ENCODE measurements at regions not wholly inside any gene's neighbourhood (a gene's known extent, or its start where the extent isn't known, plus 50 kb on each side); places are given as distances from the start of the nearest gene placed in this dataset.

DNA sequence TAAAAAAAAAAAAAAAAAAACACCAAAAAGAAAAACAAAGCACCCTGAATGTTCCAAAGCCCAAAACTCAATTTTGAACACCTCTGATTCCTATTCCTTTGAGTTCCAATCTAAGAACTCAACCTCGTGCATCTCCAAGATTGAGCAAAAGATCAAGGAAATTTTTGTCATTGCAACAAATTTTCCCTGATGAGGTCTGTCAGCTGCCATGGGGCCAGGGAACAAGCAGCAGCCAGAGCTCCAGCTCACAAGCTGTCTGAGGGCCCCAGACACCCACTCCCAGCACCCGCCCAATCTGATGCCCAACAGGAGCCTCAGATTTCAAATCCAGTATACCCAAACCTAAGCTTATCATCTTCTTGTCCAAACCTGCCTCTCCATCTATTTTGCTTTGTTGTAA is 87.6 kb upstream of the ACP3 start:
- TF ChIP-seq, protein P1, sequence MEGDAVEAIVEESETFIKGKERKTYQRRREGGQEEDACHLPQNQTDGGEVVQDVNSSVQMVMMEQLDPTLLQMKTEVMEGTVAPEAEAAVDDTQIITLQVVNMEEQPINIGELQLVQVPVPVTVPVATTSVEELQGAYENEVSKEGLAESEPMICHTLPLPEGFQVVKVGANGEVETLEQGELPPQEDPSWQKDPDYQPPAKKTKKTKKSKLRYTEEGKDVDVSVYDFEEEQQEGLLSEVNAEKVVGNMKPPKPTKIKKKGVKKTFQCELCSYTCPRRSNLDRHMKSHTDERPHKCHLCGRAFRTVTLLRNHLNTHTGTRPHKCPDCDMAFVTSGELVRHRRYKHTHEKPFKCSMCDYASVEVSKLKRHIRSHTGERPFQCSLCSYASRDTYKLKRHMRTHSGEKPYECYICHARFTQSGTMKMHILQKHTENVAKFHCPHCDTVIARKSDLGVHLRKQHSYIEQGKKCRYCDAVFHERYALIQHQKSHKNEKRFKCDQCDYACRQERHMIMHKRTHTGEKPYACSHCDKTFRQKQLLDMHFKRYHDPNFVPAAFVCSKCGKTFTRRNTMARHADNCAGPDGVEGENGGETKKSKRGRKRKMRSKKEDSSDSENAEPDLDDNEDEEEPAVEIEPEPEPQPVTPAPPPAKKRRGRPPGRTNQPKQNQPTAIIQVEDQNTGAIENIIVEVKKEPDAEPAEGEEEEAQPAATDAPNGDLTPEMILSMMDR (IDR thresholded peaks at IDR 0.05), result no peak
- Histone ChIP-seq H3K27me3 (no peaks in the 10 kb centered on the region), H3K36me3 (no peaks in the 10 kb centered on the region), H3K9me3 (no peaks in the 10 kb centered on the region), H3K27ac (no peak overlapping the region), H3K4me3 (no peak overlapping the region), H3K4me1 (peaks cover 3% of the 10 kb centered on the region)
- ATAC-seq (no peak), DNase-seq (no peak)
- intact Hi-C loops (cut with DNase I), result no loop called here

DNA sequence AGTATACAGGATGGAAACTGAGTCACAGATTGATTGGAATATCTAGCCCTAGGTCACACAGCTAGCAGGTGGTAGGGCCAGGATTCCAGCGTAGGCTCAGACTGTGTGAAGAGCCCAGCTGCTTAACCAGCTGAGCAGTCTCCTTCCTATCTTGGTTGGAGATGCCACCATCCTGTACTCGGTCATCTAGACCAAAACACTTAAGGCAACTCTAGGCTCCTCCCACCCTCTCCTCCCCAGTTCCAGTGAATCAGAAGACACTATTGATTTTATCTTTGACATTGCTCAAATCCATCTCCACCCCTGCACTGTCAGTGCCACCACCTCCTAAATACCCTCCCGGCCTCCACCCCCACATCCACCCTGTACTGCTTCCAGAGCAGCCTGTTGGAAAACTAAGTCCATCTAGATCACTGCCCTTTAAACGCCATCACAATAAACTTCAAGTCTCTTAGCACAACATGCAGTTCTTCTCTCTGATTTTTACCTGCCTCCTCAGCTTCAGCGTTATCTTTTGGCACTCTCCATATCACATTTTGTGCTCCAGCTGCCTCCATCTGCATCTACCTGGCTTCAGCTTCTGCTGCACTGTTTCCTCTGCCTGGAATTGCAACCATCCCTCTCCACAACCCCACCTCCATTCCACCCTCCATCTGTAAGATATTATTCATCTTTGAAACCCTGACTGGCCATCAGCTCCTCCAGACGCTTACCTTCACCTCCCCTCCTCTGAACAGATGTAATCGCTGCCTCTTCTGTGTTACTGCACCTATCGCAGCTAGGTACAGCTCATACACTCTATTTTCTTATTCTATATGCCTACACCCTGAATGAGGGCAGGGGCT is 86.8 kb upstream of the ACP3 start:
- H3K4me1 ChIP-seq, result peaks cover 3% of the 10 kb centered on the region
- no peaks in the 10 kb centered on the region for H3K27me3 ChIP-seq
- H3K27ac ChIP-seq, result no peak overlapping the region
- ATAC-seq (no peak), DNase-seq (no peak)
- intact Hi-C loops (cut with DNase I), result no loop called here
- H3K9me3 ChIP-seq, result no peaks in the 10 kb centered on the region
- TF ChIP-seq, protein P1 (IDR thresholded peaks at IDR 0.05), result no peak
- H3K36me3 ChIP-seq, result no peaks in the 10 kb centered on the region
- H3K4me3 ChIP-seq, result no peak overlapping the region

DNA sequence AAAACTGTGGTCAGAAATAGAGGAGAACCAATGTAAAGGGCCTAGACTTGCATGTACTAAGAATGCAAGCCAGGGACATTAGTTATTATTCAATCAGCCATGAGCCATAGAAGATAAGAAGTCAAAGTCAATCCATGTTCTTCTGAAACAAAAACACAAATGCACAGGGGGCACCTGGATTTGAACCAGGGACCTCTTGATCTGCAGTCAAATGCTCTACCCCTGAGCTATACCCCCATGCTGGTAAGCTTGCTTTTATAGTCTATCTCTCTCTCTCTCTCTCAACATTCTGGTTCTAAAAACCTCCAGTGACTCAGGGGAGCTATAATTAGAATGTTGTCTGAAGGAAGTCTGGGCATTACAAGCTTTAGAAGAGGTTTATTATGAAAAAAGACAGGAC is 85.6 kb upstream of the ACP3 start:
- no peaks in the 10 kb centered on the region for H3K9me3 ChIP-seq
- TF ChIP-seq, protein P1 (IDR thresholded peaks at IDR 0.05), result no peak
- no peaks in the 10 kb centered on the region for H3K36me3 ChIP-seq
- ATAC-seq, result no peak
- peaks cover 3% of the 10 kb centered on the region for H3K4me1 ChIP-seq
- H3K27ac ChIP-seq, result no peak overlapping the region
- no peak for DNase-seq
- H3K27me3 ChIP-seq, result no peaks in the 10 kb centered on the region
- intact Hi-C loops (cut with DNase I), result no loop called here
- H3K4me3 ChIP-seq, result no peak overlapping the region

DNA sequence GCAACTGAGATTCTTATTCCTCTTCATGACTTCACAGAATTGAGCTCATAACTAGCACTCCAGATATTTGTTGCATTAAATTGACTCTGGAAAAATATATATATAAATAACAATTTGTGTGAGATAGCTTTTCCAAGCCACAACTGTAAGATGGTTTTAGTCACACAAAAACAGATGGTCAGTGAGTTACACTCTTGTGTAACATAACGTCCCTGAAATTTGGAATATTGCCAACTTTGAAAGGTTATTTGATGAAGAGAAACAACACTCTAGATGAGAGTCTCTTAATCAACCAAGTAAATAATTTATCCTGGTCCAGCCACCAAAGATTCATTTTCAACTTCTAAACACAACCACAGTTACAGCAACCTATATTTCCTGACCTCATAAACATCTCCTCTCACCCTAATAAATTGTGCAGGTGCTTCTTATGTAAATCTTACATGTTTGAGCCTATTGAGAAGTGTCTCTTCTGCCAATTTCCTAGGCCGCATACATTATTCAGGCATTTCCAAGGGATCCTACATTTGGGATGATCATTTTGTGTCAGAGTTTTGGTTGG is 84.9 kb upstream of the ACP3 start:
- Histone ChIP-seq H3K27ac (no peak overlapping the region), H3K4me1 (peaks cover 3% of the 10 kb centered on the region), H3K27me3 (no peaks in the 10 kb centered on the region), H3K36me3 (no peaks in the 10 kb centered on the region), H3K4me3 (no peak overlapping the region), H3K9me3 (no peaks in the 10 kb centered on the region)
- ATAC-seq (no peak), DNase-seq (no peak)
- intact Hi-C loops (cut with DNase I), result no loop called here
- TF ChIP-seq, protein P1 (IDR thresholded peaks at IDR 0.05), result no peak

DNA sequence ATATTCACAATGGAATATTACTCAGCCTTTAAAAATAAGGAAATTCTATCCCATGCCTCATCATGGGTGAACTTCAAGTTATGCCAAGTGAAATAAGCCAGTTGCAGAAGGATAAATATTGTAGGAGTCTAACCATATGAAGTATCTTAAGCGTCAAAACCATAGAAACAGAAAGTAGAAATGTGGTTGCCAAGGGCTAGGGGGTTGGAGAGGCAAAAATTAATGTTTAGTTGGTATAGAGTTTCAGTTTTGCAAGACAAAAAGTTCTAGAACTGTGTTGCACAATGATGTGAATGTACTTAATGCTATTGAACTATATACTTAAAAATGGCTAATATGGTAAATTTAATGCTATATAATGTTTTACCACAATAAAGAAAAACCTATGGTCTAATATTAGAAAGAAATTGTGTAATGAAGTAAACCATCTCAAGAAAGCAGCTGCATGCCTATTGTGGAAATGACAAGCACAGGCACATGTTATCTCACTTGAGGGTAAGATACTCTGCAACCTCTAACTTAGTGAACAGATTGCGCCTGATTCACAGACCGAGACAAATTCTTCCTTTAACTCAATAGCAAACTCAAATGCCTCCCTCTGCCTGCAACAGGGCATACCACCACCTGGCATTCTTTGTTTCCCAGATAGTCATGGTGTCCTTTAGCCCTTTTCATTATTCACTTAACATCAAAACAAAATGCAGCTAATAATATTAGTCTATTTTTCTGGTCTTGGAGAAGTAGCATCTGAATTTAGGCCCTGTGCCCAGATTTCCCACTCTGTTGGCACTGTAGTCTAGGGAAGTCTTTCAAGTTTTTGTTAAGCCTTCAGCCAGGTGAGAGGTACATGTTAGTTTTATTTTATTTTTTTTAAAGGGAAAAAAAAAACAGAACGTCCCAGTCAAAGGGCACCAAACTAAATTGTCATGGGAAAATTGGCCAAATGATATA is 80.2 kb upstream of the ACP3 start:
- intact Hi-C loops (cut with DNase I), result no loop called here
- TF ChIP-seq, protein P1 (IDR thresholded peaks at IDR 0.05), result no peak
- H3K9me3 ChIP-seq, result no peaks in the 10 kb centered on the region

More for the DNA sequence above, 80.2 kb upstream of the ACP3 start:
- H3K27me3 ChIP-seq, result no peaks in the 10 kb centered on the region
- DNase-seq (no peak), ATAC-seq (no peak)
- no peak overlapping the region for H3K27ac ChIP-seq
- no peak overlapping the region for H3K4me3 ChIP-seq
- H3K4me1 ChIP-seq, result peaks cover 3% of the 10 kb centered on the region
- H3K36me3 ChIP-seq, result no peaks in the 10 kb centered on the region

All from upper lobe of right lung (tissue), 1 donor.